ENCODE measurements at regions not wholly inside any gene's neighbourhood (a gene's known extent, or its start where the extent isn't known, plus 50 kb on each side); places are given as distances from the start of the nearest gene placed in this dataset.

- TF ChIP-seq ZMAT4 (CRISPR knock-in tag; IDR thresholded peaks at IDR 0.05), result no peak
- TF ChIP-seq GABPB1 (CRISPR knock-in tag; IDR thresholded peaks at IDR 0.05), result no peak
- TF ChIP-seq FOXK1 (CRISPR knock-in tag; IDR thresholded peaks at IDR 0.05), result no peak
- TF ChIP-seq CTCF (IDR thresholded peaks at IDR 0.05), result no peak
- TF ChIP-seq HMGXB4 (CRISPR knock-in tag; IDR thresholded peaks at IDR 0.05), result no peak
Measured at GRCh38 chr3:55169161-55169560, 241.3 kb upstream of the LRTM1 start.
